NT2/D1 (cell line): ENCODE measurements at regions not wholly inside any gene's neighbourhood (a gene's known extent, or its start where the extent isn't known, plus 50 kb on each side); places are given as distances from the start of the nearest gene placed in this dataset.

Experiments
- SUZ12 ChIP-seq: IDR thresholded peaks from 2 replicates; pipeline ENCODE4 v1.6.1; 2011; ENCODE audit not compliant: insufficient read length, insufficient read depth; ENCODE audit errors: extremely low read depth
- YY1 ChIP-seq: IDR thresholded peaks from 2 replicates; pipeline ENCODE4 v1.6.1; 2011; ENCODE audit not compliant: insufficient read length, insufficient read depth

DNA sequence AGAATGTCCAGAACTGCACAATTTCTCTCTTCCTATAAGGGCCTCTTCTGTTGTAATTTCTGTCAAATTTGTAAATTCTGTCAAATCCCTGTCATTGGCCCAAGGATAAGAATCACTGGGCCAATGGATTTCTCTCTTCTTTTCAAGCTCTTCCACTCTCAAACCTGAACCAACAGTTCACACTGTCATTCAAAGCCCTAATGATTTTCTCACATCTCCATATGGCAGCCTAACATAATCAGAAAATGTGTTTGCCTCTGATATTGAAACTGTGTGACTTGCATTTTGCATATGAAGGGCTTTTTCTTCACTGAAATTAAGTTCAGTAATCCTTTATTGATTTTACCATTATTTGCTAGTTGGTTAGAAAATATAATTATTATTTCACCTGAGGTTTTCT, 1349.1 kb downstream of the FSTL5 start:
- TF ChIP-seq YY1 = no peak
- TF ChIP-seq SUZ12 = no peak
